ENCODE measurements at regions not wholly inside any gene's neighbourhood (a gene's known extent, or its start where the extent isn't known, plus 50 kb on each side); places are given as distances from the start of the nearest gene placed in this dataset.
A peak's percentile ranks its signal among the peaks of the same experiment; 100 is the strongest.
"Not testable (repeated sequence)": the region's sequence is repeated elsewhere in the genome, so short reads cannot be mapped to it uniquely, and the experiment has no call there.

DNA sequence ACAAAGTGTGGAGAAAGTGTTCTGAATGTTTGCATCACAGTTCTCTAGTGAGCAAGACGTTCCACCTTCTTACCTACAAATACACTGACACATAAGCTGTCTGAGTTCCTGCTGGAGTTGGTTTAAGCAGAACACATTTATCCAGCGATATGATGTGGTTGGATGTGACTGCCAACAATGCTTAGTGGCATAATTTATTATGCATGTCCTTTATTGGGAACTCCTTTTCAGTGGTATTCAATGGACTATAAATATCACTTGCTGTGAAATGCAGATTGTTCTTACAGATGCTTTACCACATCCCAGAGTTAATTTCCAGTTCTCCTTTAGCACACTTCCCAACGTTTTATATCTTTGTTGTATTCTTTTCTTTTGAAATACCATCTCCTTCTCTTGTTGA, 222.2 kb downstream of the LURAP1L start:
- DNase-seq (ENCODE audit: low spot score) = no peak

DNA sequence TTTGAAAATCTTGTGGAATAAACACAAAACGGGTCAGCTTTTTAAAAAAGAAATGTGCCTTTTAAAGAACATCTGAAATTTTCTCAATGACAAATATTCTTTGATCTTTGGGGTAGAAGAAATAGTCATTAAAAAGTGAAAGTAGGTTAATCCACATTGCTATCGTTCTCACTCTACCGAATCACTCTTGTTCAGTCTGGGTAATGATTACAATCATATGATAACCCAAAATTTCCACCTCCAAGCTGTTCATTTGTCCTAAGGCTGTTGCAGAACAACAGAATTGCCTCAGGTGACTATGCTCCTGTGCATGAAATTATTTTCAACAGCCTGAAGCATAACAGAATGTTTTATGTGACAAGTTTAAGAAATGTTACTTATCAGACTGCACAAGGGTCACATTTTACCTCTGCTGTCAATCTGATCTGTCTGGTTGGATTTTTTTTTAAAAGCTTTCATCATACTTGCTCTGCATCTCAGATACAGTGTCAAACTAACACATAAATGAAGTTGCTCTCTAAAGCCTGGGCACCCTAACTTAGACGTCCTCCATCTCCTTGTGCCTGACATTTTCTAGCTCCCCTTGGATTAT, 227.3 kb downstream of the LURAP1L start:
- DNase-seq (ENCODE audit: low spot score) = no peak

DNA sequence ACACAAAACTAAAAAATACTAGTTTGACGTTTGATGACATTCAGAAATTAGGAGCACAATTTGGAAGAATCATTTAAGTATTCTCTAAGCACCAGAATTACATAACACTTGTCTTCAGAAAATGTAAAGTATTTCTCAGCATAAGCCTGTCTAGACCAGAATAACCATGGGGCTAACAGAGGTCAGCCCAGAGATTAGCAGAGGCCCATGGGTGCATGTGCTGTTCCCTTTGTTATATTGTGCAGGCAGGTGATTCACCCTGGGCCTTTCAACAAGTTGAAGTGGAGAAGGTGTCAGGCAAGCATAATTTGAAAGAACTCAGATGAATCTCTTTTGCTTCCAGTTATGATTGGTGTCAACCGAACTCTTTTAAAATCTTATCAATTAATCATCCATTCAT, 227.9 kb downstream of the LURAP1L start:
- no peak for DNase-seq (ENCODE audit: low spot score)

DNA sequence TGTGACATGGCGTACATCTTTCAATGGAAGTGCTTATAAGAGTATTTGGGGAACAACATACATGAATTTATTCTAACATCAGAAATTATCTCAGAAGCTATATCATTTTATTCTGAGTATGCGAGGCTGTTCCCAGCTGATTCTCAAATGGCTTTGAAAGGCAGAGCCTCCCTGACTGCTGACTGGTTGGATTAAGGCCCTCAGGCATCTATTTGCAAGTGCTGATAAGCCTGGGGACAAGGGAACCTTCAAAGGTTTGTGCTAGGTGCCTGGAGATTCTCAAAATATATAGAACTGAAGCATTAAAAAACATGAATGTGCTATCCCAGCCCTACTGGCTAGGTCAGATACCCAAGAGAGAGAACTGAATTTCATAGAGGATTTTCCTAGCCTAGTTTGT, 235.1 kb downstream of the LURAP1L start:
- DNase-seq (ENCODE audit: low spot score) = no peak

DNA sequence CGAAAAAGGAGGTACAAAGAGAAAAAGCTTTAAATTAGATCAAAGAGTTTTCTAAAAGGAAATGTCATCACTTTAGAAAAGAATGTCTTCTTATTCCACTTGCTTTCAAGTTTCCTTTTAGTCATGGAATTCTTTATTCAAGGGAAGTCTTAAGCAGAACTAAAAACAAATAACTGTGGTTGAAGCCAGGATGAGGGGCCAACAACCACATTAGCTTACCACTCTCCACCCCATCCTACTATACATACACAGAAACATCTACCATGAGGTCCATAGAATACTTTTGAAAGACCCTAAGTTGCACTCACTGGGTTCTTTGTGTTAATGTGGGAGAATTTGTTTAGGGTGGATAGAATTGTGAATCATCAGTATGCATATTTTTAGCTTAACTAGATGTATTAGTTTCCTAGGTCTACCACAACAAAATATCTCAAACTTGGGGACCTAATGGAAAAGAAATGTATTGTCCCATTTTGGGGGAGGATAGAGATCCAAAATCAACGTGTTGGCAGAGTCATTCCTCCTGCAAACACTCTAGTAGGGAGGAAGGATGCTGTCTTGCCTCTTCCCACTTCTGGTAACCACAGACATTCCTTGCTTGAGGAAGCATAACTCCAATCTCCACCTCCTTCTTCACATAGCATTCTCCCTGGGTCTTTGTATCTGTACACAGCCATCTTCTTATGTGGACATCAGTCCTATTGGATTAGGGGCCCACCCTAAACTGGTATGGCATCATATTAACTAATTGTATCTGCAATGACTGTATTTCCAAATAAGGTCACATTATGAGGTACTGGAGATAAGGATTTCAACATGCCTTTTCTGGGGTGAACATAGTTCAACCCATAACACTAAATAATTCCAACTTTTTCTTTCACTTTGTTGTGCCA, 239.4 kb downstream of the LURAP1L start:
- DNase-seq (ENCODE audit: low spot score) = no peak

DNA sequence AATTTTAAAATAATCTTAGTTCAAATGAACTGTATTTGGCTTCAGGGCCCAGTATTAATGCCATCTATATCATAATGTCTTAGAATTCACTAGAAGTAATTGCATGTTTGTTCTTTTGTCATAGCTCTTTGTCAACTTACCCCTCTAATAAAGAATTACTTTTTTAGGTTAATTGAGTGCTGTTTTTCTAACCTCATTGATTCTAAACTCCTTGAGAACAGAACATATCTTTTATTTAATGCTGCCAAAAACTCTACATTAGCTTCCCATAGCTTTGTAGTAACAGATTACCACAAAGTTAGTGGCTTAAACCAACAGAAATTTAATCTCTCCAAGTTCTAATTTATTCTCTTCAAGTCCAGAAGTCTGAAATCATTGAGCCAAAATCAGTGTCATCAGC, 242.4 kb downstream of the LURAP1L start:
- no peak for DNase-seq (ENCODE audit: low spot score)

DNA sequence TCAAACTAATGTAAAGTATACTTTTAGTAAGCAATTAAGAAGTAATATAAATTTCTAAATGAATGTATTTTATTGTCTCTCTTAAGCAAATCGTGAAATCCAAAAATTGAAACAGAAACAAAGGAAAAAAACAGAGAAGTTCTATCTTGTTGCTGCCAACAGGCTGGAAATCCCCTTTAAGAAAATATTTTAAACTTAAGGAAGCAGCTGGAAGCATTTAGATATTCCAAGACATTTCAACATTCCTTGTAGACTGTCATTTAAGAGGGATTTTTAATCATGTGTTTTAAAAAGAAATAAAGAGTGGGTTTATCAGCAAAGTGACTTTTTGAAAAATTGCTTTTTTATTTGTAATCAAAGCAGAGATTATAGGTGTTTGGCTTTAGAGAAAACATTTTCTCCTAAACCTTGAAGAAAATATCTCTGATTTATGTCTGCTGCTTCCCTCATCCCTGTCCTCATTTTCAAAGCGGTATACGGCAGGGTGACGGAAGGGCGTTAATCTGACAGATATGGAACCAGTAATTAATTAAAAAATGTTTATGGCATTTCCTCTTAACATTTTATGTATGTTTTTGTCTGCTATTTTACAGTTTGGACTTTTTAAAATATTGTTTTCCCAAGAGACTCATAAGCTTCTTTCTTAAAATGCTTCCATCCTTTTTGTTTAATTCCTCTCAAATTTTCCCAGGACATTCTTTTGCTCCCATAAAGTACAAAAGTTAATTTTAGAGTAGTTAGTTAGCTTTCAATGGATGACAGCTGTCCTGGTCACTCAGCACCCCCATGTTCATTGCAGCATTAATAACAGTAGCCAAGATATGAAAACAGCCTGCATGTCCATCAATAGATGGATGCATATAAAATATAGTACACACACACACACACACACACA, 245.6 kb downstream of the LURAP1L start:
- DNase-seq (ENCODE audit: low spot score) = no peak

DNA sequence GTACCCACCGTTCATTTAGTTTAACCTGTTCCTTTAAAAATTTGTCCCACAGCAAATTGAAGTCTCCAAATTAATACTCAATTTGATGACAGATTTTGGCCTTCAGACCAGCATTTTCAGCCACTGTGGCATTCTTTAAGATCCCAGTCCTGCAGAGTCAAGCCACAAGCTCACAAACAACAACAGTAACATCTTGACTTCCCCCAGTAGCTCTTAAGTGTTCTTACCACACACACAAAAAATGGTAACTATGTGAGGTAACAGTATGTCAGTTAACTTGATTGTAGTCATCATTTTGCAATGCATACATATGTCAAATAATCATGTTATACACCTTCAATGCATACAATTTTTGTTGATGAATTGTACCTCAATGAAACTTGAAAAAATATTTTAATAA, 247.9 kb downstream of the LURAP1L start:
- no peak for DNase-seq (ENCODE audit: low spot score)

DNA sequence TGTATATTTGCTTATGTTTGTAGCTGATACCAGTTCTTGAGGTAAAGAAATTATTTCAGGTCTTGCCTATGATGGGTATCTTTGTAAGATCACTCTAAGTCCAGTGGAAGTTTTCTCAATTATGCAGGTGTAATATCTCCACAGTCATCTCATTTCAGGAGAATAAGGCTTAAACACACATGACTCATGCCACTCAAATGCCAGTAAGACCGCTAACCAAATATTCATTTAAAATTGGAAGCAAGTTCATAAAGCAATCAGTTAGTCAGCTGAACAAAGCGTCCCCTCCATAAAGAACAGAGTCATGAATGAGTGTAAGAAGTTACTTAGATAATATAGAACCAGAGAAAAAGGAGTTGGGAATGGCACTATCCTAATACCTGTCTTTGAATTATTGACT, 248.7 kb downstream of the LURAP1L start:
- no peak for DNase-seq (ENCODE audit: low spot score)

DNA sequence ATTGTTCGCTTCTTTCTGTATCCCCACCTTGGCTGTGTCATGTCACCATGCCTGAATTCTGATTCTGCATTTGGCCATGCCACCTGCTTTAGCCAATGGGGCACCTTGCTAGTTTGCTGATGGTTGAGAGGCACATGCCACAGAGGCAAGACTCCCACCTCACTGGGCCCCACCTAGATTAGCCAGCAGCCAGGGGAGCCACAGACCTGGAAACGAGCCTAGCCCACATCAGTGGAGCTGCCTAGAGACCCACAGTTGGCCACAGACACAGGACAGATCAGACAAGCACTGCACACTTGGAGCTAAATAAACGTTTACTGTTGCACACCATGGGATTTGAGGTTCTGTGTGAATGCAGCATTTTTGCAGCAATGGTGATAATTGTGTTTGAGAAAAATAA, 252.1 kb downstream of the LURAP1L start:
- no peak for DNase-seq (ENCODE audit: low spot score)

DNA sequence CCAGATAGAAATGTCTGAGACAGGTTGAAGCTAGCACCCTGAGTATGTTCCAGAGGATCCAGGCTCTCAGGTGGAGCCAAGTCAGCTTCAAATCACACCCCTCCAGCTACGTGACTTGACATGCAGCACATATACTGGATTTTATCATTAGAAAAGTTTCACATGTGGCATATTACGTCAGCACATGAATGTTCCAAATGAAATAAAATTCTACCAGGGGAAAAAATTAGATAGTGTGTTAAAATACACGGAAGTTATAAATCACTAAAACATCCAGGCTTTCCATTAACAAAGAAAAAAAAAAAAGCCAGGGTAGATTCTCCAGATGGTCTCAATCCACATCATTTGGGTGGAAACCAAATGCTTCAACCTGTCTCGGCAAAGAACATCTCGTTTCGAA, 251.6 kb downstream of the MPDZ start:
- DNase-seq (ENCODE audit: low spot score) = no peak

DNA sequence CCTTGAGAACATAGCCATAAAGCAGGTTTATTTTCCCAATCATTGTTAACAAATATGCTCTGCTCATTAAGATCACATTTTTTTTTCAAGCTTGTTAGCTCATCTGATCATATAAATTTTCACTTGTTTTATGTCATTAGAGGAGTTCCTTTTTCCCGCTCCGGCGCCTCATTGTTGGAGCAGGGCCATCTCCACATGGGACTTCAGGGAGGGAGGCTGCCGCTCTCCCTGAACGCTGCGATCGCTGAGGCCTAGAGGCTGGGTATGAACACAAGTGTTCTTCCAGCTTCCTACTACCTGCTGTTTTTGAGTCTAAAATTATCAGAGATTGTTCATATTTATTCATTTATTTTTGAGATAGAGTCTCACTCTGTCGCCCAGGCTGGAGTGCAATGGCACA, 246.9 kb downstream of the MPDZ start:
- no peak for DNase-seq (ENCODE audit: low spot score)

DNA sequence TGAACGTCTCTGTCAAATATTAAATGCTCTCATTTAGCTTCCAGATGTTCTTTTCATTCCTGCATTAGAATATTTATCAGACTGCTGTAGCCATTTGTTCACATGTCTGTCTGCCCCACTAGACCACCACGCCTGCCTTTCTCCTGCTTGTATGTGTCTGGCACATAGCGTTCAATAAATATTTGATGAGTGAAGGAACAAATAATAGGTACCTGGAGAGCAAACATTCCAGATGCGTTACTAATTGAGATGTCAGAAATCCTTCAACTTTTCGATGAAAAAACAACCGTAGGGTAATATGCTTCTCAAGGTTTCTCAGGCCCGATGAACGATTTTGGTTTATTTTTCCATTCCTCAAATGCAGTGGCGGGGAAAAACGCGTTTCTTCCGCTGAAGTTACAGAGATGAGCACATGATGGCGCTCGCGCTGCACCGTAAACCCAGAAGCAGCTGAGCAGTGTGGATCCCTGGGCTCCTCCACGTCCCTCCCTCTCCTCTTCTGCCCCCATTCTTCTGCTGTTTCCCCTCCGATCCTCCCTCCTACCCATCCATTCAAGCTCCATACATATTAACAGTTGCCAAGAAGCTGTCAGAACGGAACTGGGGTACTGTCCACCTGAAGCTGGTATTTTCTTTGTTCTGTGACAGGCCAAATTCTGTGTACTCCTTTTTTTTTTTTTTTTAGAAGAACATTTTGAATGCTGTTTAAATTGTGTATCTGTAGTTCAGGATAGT, 245.4 kb downstream of the MPDZ start:
- DNase-seq (ENCODE audit: low spot score) = peak; percentile 59

DNA sequence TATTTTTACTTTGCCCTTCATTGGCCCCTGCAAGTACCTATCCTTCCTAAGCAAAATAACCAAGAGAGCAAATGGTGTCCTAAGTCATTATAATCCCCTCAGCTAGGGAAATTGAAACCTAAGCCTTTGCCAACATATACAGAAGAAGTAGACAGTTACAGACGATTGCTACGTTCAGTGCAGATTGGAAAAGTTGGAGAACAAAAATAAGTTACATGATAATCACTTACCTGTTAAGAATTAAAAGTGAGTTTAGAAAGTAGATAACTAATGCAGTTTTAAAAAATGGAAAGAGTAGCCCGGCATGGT, 244.8 kb downstream of the MPDZ start:
- no peak for DNase-seq (ENCODE audit: low spot score)

DNA sequence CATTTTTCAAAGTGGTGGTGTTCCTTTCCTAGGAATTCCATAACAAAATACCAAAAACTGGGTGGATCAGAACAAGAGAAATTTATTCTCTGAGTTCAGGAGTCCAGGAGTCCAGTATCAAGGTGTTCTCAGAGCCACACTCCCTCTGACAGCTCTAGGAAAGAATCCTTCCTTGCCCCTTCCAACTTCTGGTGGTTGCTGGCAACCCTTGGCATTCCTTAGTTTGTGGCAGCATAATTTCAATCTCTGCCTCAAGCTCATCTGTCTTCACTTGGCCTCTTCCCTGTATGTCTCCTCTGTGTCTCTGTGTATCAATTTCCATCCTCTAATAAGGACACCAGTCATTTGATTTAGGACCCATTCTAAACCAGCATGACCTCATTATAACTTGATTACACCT, 243.7 kb downstream of the MPDZ start:
- DNase-seq (ENCODE audit: low spot score) = no peak

DNA sequence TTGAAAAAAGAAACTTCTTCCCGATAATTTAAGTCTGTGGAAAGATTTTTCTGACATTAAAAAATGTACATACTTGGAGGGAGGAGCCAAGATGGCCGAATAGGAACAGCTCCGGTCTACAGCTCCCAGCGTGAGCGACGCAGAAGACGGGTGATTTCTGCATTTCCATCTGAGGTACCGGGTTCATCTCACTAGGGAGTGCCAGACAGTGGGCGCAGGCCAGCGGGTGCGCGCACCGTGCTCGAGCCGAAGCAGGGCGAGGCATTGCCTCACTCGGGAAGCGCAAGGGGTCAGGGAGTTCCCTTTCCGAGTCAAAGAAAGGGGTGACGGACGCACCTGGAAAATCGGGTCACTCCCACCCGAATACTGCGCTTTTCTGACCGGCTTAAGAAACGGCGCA, 241.7 kb downstream of the MPDZ start:
- DNase-seq (ENCODE audit: low spot score) = not testable (repeated sequence)

DNA sequence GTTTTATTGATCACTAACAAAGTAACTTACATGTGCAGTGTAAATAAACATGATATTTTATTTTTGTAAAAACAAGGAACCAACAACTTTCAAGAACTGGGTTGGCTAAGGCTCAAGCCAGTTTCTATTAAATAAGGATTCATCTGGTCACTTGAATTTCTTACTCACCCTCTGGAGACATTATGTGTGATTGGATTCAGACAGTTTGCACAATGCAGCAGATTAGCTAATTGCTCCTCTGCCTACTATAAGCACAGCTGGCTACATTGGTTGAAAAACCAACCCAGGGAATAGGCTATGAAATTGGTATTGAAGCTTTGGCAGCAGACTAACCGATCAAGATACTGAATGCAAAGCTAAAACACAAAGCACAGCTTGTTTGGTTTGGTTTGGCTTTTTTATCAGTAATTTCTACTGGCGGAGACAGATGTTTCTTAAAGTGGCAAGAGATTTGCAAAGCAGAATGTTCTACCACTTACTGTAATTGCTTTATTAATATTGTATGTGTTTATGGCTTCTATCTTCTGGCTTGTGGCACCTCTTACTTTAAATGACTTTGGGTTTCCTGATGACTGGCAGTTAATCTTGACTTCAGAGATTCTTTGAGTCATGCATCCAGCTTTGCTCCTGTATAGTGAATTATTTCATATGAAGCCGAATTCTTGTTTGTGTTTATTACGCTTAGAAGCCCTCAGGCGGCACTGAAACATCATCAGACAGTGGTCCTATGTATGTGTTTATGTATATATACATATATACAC, 231.5 kb downstream of the MPDZ start:
- DNase-seq (ENCODE audit: low spot score) = no peak

DNA sequence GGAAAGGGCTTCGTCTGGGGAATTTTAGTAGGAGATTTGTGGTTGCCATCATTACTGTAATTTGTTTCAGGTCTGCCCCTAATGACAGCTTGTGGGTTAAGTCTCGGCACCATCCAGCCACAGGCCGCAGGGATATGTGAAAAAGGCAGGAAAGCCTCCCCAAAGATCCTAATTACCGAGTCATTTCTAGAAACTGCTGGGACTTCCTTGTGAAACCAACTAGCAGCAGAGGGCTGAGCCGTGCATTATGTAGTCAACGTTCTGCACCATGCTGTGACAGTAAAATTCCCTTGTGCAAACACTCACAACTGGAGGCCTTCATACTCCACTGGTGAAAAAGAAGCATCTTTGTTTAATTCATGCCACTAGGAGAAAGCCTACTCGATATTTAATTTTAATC, 230.3 kb downstream of the MPDZ start:
- no peak for DNase-seq (ENCODE audit: low spot score)

DNA sequence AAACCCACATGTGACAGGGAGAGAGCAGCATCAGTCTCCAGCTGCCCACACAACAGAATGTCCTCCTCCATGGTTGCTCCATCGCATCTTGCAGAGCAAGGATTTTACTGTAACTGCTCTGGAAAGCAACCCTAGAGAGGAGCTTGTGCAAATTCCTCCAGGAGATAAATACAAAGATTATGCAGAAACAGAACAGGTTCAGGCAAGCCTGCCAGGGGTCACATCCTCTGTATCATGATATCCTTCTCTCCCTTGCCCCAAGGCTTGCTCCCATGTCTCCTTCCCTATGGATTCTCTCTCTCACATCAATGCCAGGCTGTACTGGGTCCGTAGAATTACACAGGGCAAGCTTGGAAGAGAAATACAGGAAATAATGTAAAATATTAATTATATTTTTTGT, 226.0 kb downstream of the MPDZ start:
- DNase-seq (ENCODE audit: low spot score) = no peak

DNA sequence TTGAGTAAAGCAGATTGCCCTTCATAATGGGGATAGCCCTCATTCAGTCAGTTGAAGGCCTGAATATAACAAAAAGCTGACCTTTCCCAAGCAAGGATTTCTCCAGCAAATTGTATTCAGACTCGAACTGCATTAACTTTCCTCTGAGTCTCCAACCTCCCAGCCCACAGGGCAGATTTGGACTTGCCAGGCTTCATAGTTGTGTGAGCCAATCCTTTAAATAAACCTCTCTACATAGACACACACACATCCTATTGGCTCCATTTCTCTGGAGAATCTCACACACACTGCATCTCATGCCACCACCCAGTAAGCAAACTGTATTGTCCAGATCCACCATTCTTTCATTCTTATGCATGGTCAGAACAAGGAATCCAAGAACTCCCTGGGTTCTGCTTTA, 225.1 kb downstream of the MPDZ start:
- DNase-seq (ENCODE audit: low spot score) = no peak

Data from globus pallidus (tissue), 1 donor.